ENCODE measurements at regions not wholly inside any gene's neighbourhood (a gene's known extent, or its start where the extent isn't known, plus 50 kb on each side); places are given as distances from the start of the nearest gene placed in this dataset.

GRCh38 chr10:83636826-83637225 lies 502.5 kb upstream of the GHITM start:
- no peaks in the 10 kb centered on the region for H3K9me3 Mint-ChIP-seq
- H3K27ac Mint-ChIP-seq, result no peak overlapping the region
- no peak for DNase-seq
- no peaks in the 10 kb centered on the region for H3K4me1 Mint-ChIP-seq
- no peak for ATAC-seq
- no peak overlapping the region for H3K4me3 Mint-ChIP-seq
- no peaks in the 10 kb centered on the region for H3K27me3 Mint-ChIP-seq

GRCh38 chr10:83647526-83647925 lies 491.8 kb upstream of the GHITM start:
- H3K4me1 Mint-ChIP-seq, result no peaks in the 10 kb centered on the region
- no peak overlapping the region for H3K4me3 Mint-ChIP-seq
- DNase-seq, result no peak
- H3K9me3 Mint-ChIP-seq, result peaks cover 0 to 6% of the 10 kb centered on the region in 2 donors
- no peak overlapping the region for H3K27ac Mint-ChIP-seq
- ATAC-seq, result no peak
- H3K27me3 Mint-ChIP-seq, result no peaks in the 10 kb centered on the region

GRCh38 chr10:83648201-83648600 lies 491.1 kb upstream of the GHITM start:
- ATAC-seq (no peak), DNase-seq (no peak)
- Mint-ChIP-seq H3K4me3 (no peak overlapping the region), H3K9me3 (peaks cover 0 to 6% of the 10 kb centered on the region in 2 donors), H3K27me3 (no peaks in the 10 kb centered on the region), H3K27ac (no peak overlapping the region), H3K4me1 (no peaks in the 10 kb centered on the region)

- Mint-ChIP-seq H3K4me3 (no peak overlapping the region), H3K27ac (no peak overlapping the region), H3K4me1 (no peaks in the 10 kb centered on the region), H3K27me3 (no peaks in the 10 kb centered on the region), H3K9me3 (peaks cover 0 to 6% of the 10 kb centered on the region in 2 donors)
- DNase-seq, result no peak
- no peak for ATAC-seq
Observed at GRCh38 chr10:83649471-83649870, 489.8 kb upstream of the GHITM start.

- no peak overlapping the region for H3K27ac Mint-ChIP-seq
- H3K27me3 Mint-ChIP-seq, result no peaks in the 10 kb centered on the region
- ATAC-seq (no peak), DNase-seq (no peak)
- H3K9me3 Mint-ChIP-seq, result peaks cover 0 to 4% of the 10 kb centered on the region in 2 donors
- H3K4me1 Mint-ChIP-seq, result no peaks in the 10 kb centered on the region
- no peak overlapping the region for H3K4me3 Mint-ChIP-seq
Observed at GRCh38 chr10:83654689-83655088, 484.6 kb upstream of the GHITM start.

GRCh38 chr10:83656924-83657323 lies 482.4 kb upstream of the GHITM start:
- Mint-ChIP-seq H3K27me3 (no peaks in the 10 kb centered on the region), H3K9me3 (peaks cover 0 to 8% of the 10 kb centered on the region in 2 donors), H3K27ac (no peak overlapping the region), H3K4me3 (no peak overlapping the region), H3K4me1 (no peaks in the 10 kb centered on the region)
- ATAC-seq (no peak), DNase-seq (no peak)

GRCh38 chr10:83657487-83657886 lies 481.8 kb upstream of the GHITM start:
- Mint-ChIP-seq H3K9me3 (peaks cover 0 to 8% of the 10 kb centered on the region in 2 donors), H3K4me3 (no peak overlapping the region), H3K27ac (no peak overlapping the region), H3K27me3 (no peaks in the 10 kb centered on the region), H3K4me1 (no peaks in the 10 kb centered on the region)
- no peak for DNase-seq
- ATAC-seq, result peak; percentile 39

GRCh38 chr10:83663918-83664317 lies 475.4 kb upstream of the GHITM start:
- peaks cover 4 to 8% of the 10 kb centered on the region in 2 donors for H3K9me3 Mint-ChIP-seq
- no peak for DNase-seq
- no peak overlapping the region for H3K27ac Mint-ChIP-seq
- ATAC-seq, result no peak
- no peaks in the 10 kb centered on the region for H3K27me3 Mint-ChIP-seq
- H3K4me3 Mint-ChIP-seq, result no peak overlapping the region
- no peaks in the 10 kb centered on the region for H3K4me1 Mint-ChIP-seq

GRCh38 chr10:83666762-83667161 lies 472.5 kb upstream of the GHITM start:
- no peak for DNase-seq
- Mint-ChIP-seq H3K9me3 (peaks cover 0 to 8% of the 10 kb centered on the region in 2 donors), H3K27me3 (no peaks in the 10 kb centered on the region), H3K4me1 (no peaks in the 10 kb centered on the region), H3K4me3 (no peak overlapping the region), H3K27ac (no peak overlapping the region)
- ATAC-seq, result no peak

GRCh38 chr10:83667594-83667993 lies 471.7 kb upstream of the GHITM start:
- H3K4me1 Mint-ChIP-seq, result no peaks in the 10 kb centered on the region
- no peak for ATAC-seq
- DNase-seq, result no peak
- H3K4me3 Mint-ChIP-seq, result no peak overlapping the region
- H3K27me3 Mint-ChIP-seq, result no peaks in the 10 kb centered on the region
- H3K9me3 Mint-ChIP-seq, result peaks cover 0 to 8% of the 10 kb centered on the region in 2 donors
- no peak overlapping the region for H3K27ac Mint-ChIP-seq

- Mint-ChIP-seq H3K27ac (no peak overlapping the region), H3K4me3 (no peak overlapping the region), H3K4me1 (no peaks in the 10 kb centered on the region), H3K9me3 (no peaks in the 10 kb centered on the region), H3K27me3 (no peaks in the 10 kb centered on the region)
- ATAC-seq (no peak), DNase-seq (no peak)
Observed at GRCh38 chr10:83673316-83673715, 466.0 kb upstream of the GHITM start.

GRCh38 chr10:83677795-83678194 lies 461.5 kb upstream of the GHITM start:
- H3K27ac Mint-ChIP-seq, result no peak overlapping the region
- H3K27me3 Mint-ChIP-seq, result no peaks in the 10 kb centered on the region
- DNase-seq (no peak), ATAC-seq (no peak)
- no peak overlapping the region for H3K4me3 Mint-ChIP-seq
- H3K9me3 Mint-ChIP-seq, result no peaks in the 10 kb centered on the region
- H3K4me1 Mint-ChIP-seq, result peaks cover 14% of the 10 kb centered on the region

GRCh38 chr10:83678850-83679249 lies 460.5 kb upstream of the GHITM start:
- DNase-seq (no peak), ATAC-seq (no peak)
- H3K27me3 Mint-ChIP-seq, result no peaks in the 10 kb centered on the region
- peaks cover 14% of the 10 kb centered on the region for H3K4me1 Mint-ChIP-seq
- no peak overlapping the region for H3K27ac Mint-ChIP-seq
- H3K4me3 Mint-ChIP-seq, result no peak overlapping the region
- no peaks in the 10 kb centered on the region for H3K9me3 Mint-ChIP-seq

- Mint-ChIP-seq H3K27me3 (no peaks in the 10 kb centered on the region), H3K9me3 (no peaks in the 10 kb centered on the region), H3K4me3 (no peak overlapping the region), H3K27ac (no peak overlapping the region), H3K4me1 (peaks cover 14% of the 10 kb centered on the region)
- DNase-seq, result peak; percentile 5 to 18
- ATAC-seq, result peak; percentile 93
Observed at GRCh38 chr10:83680470-83680891, 458.8 kb upstream of the GHITM start.

GRCh38 chr10:83682414-83682813 lies 456.9 kb upstream of the GHITM start:
- no peaks in the 10 kb centered on the region for H3K27me3 Mint-ChIP-seq
- no peak overlapping the region for H3K27ac Mint-ChIP-seq
- ATAC-seq, result no peak
- no peak for DNase-seq
- H3K4me3 Mint-ChIP-seq, result no peak overlapping the region
- H3K9me3 Mint-ChIP-seq, result no peaks in the 10 kb centered on the region
- H3K4me1 Mint-ChIP-seq, result peaks cover 14% of the 10 kb centered on the region

GRCh38 chr10:83685458-83685857 lies 453.9 kb upstream of the GHITM start:
- Mint-ChIP-seq H3K27ac (no peak overlapping the region), H3K27me3 (no peaks in the 10 kb centered on the region), H3K9me3 (no peaks in the 10 kb centered on the region), H3K4me3 (no peak overlapping the region), H3K4me1 (peaks cover 7% of the 10 kb centered on the region)
- no peak for ATAC-seq
- no peak for DNase-seq

- H3K4me3 Mint-ChIP-seq, result no peak overlapping the region
Observed at GRCh38 chr10:83691791-83692596, 447.3 kb upstream of the GHITM start.

More at GRCh38 chr10:83691791-83692596, 447.3 kb upstream of the GHITM start:
- ATAC-seq, result no peak
- Mint-ChIP-seq H3K9me3 (no peaks in the 10 kb centered on the region), H3K4me1 (no peaks in the 10 kb centered on the region), H3K27me3 (no peaks in the 10 kb centered on the region), H3K27ac (no peak overlapping the region)
- no peak for DNase-seq
